OCI-LY3 (cell line): ENCODE measurements at regions not wholly inside any gene's neighbourhood (a gene's known extent, or its start where the extent isn't known, plus 50 kb on each side); places are given as distances from the start of the nearest gene placed in this dataset.

Source experiments
- EZH2phosphoT487 ChIP-seq: fragments of 200-600 bp; shearing (Covaris generic); IDR thresholded peaks from 2 replicates; pipeline ENCODE4 v1.6.1; 2018; ENCODE audit warnings: antibody characterized with exemption, mixed run types, low read depth
- TF ChIP-seq, protein P1 (sequence below): fragments of 200-600, 300-600 bp; sonication (generic); IDR thresholded peaks from 2 replicates; pipeline ENCODE4 v1.5.1; 2014; ENCODE audit warnings: antibody characterized with exemption, low read length, low read depth

DNA sequence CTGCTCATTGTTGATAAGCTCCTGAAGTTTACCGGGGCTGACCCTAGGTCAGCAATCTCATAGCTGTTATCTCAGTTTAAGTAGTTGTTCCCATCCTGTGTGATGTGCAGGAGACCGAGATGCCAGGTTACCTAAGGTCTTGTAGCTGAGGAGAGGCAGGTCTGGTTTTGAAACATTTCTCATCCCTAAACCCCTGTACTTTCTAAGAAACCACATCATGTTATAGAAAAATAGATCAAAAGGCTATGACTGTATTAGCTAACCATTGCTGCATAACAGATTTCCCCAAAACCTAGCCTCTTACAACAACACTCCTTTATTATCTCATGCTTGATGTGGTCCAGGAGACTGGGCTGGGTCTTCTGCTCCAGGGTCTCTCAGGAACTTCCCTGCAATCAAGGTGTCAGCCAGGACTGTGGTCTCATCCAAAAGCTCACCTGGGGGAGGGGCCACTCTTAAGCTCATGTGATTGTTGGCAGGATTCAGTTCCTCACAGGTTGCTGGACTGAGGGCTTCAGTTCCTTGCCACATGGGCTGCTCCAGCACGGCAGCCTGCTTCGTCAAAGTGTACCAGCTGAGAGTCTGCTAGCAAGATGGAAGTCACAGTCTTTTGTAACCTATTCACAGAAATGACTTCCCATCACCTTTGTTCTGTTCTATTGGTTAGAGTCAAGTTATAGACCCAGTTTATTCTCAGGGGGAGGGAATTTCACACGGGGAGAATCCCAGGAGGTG, 60.9 kb upstream of the CLCN4 start:
- TF ChIP-seq, protein P1, sequence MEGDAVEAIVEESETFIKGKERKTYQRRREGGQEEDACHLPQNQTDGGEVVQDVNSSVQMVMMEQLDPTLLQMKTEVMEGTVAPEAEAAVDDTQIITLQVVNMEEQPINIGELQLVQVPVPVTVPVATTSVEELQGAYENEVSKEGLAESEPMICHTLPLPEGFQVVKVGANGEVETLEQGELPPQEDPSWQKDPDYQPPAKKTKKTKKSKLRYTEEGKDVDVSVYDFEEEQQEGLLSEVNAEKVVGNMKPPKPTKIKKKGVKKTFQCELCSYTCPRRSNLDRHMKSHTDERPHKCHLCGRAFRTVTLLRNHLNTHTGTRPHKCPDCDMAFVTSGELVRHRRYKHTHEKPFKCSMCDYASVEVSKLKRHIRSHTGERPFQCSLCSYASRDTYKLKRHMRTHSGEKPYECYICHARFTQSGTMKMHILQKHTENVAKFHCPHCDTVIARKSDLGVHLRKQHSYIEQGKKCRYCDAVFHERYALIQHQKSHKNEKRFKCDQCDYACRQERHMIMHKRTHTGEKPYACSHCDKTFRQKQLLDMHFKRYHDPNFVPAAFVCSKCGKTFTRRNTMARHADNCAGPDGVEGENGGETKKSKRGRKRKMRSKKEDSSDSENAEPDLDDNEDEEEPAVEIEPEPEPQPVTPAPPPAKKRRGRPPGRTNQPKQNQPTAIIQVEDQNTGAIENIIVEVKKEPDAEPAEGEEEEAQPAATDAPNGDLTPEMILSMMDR = no peak
- TF ChIP-seq EZH2phosphoT487 = no peak
